SK-N-SH (cell line): ENCODE measurements at regions not wholly inside any gene's neighbourhood (a gene's known extent, or its start where the extent isn't known, plus 50 kb on each side); places are given as distances from the start of the nearest gene placed in this dataset.
A peak's percentile ranks its signal among the peaks of the same experiment; 100 is the strongest.

ENCODE experiments used
- CTCF ChIA-PET: fragments of 300-600, 350-600 bp; formaldehyde crosslinking; extraction: SDS; loops from one replicate; lab custom pipeline; 2021; lab: Yijun Ruan, JAX
- POLR2A ChIA-PET: fragments of 350-600 bp; sonication (Branson Sonifier 250); formaldehyde crosslinking; extraction: SDS; loops from one replicate; lab custom pipeline; 2020; ENCODE audit warnings: antibody characterized with exemption, inconsistent platforms; lab: Yijun Ruan, JAX
- DNase-seq: peaks from one replicate; pipeline ENCODE4 v3.0.0; 2012
- H2AFZ ChIP-seq: fragments of 200-600 bp; sonication (generic); 2 replicates; pipeline ENCODE4 v1.8.1; 2016; ENCODE audit warnings: antibody characterized with exemption, mild to moderate bottlenecking, low read depth
- H3F3A ChIP-seq: fragments of 200-600 bp; sonication (generic); replicated peaks from 2 replicates; pipeline ENCODE3; 2016; ENCODE audit warnings: antibody characterized with exemption, mild to moderate bottlenecking; ENCODE audit not compliant: insufficient read depth
- H3K27ac ChIP-seq, 2 experiments: fragments of 200-500 bp in 1 of 2; fragments of 200-600 bp in 1 of 2; sonication (Bioruptor generic) in 1 of 2; sonication (generic), shearing (Covaris generic) in 1 of 2; 2 replicates each; pipeline versions ENCODE4 v1.5.1 to v1.6.1; 2014 to 2016; ENCODE audit warnings: low read depth in 2 of 2, inconsistent platforms in 1 of 2, low read length in 1 of 2, mild to moderate bottlenecking in 1 of 2, mixed read lengths in 1 of 2
- H3K27me3 ChIP-seq: fragments of 200-600 bp; sonication (generic), shearing (Covaris generic); 2 replicates; pipeline ENCODE4 v1.6.1; 2016; ENCODE audit warnings: mixed run types; ENCODE audit not compliant: insufficient read depth
- H3K36me3 ChIP-seq, 2 experiments: fragments of 200-500 bp in 1 of 2; fragments of 200-600 bp in 1 of 2; sonication (Bioruptor generic) in 1 of 2; sonication (generic) in 1 of 2; replicated peaks in 1 of 2; 2 replicates each; pipeline versions ENCODE3 to v1.5.1; 2014 to 2016; ENCODE audit warnings: low read length in 1 of 2, mild to moderate bottlenecking in 1 of 2; ENCODE audit not compliant: insufficient read depth in 2 of 2, control insufficient read depth in 1 of 2
- H3K4me1 ChIP-seq, 2 experiments: fragments of 200-500 bp in 1 of 2; fragments of 200-600 bp in 1 of 2; sonication (Bioruptor generic) in 1 of 2; sonication (generic), shearing (Covaris generic) in 1 of 2; 2 replicates each; pipeline versions ENCODE4 v1.5.1 to v1.6.1; 2014 to 2016; ENCODE audit warnings: low read depth in 1 of 2, low read length in 1 of 2, mixed run types in 1 of 2; ENCODE audit not compliant: insufficient read depth in 2 of 2, control insufficient read depth in 1 of 2
- H3K4me2 ChIP-seq: fragments of 200-600 bp; sonication (generic), shearing (Covaris generic); 2 replicates; pipeline ENCODE4 v1.6.1; 2017; ENCODE audit warnings: mixed run types
- H3K4me3 ChIP-seq, 2 experiments: fragments of 200-500 bp in 1 of 2; fragments of 200-600 bp in 1 of 2; sonication (Bioruptor generic) in 1 of 2; sonication (generic), shearing (Covaris generic) in 1 of 2; 2 replicates each; pipeline versions ENCODE4 v1.5.1 to v1.8.1; 2014 to 2016; ENCODE audit warnings: low read depth in 2 of 2, inconsistent platforms in 1 of 2, low read length in 1 of 2, mild to moderate bottlenecking in 1 of 2, mixed read lengths in 1 of 2, moderate library complexity in 1 of 2
- H3K79me2 ChIP-seq: fragments of 200-600 bp; sonication (generic); 2 replicates; pipeline ENCODE4 v1.8.1; 2017; ENCODE audit warnings: mild to moderate bottlenecking; ENCODE audit not compliant: insufficient read depth
- H3K9ac ChIP-seq: fragments of 200-600 bp; sonication (generic); 2 replicates; pipeline ENCODE4 v1.6.1; 2017; ENCODE audit warnings: mixed run types
- H3K9me2 ChIP-seq: fragments of 200-600 bp; sonication (generic); 2 replicates; pipeline ENCODE4 v1.6.1; 2017; ENCODE audit warnings: mixed run types
- H3K9me3 ChIP-seq: fragments of 200-600 bp; sonication (generic); 2 replicates; pipeline ENCODE4 v1.6.1; 2017; ENCODE audit warnings: mixed run types, mild to moderate bottlenecking, moderate library complexity
- H4K20me1 ChIP-seq: fragments of 200-600 bp; sonication (generic); 2 replicates; pipeline ENCODE4 v1.6.1; 2017; ENCODE audit warnings: mild to moderate bottlenecking, mixed run types; ENCODE audit not compliant: insufficient read depth
- CHD2 ChIP-seq: fragments of 150-350 bp; IDR thresholded peaks from 2 replicates; pipeline ENCODE4 v1.6.1; 2018; ENCODE audit warnings: low read length; ENCODE audit not compliant: partially characterized antibody
- ELF1 ChIP-seq: IDR thresholded peaks from 2 replicates; pipeline ENCODE4 v1.4.0; 2012
- EP300 ChIP-seq, 2 experiments: IDR thresholded peaks; 2 replicates each; pipeline versions ENCODE4 v1.4.0 to v1.6.1; 2012; ENCODE audit warnings: borderline replicate concordance in 1 of 2, low read depth in 1 of 2, low read length in 1 of 2
- NRF1 ChIP-seq: IDR thresholded peaks from 2 replicates; pipeline ENCODE4 v1.6.1; 2012; ENCODE audit warnings: low read depth, mild to moderate bottlenecking, low read length
- RAD21 ChIP-seq: IDR thresholded peaks from 2 replicates; pipeline ENCODE4 v1.6.1; 2012; ENCODE audit warnings: mild to moderate bottlenecking, low read length
- RFX5 ChIP-seq: IDR thresholded peaks from 2 replicates; pipeline ENCODE4 v1.6.1; 2012; ENCODE audit warnings: mild to moderate bottlenecking, improper control_type of control experiment, low read length
- SIN3A ChIP-seq: IDR thresholded peaks from 2 replicates; pipeline ENCODE4 v1.6.1; 2012; ENCODE audit warnings: low read depth, mild to moderate bottlenecking, low read length, moderate library complexity, borderline replicate concordance
- TAF1 ChIP-seq: IDR thresholded peaks from 2 replicates; pipeline ENCODE4 v1.6.1; 2012; ENCODE audit warnings: low read depth, mild to moderate bottlenecking, low read length, moderate library complexity, borderline replicate concordance
- TCF12 ChIP-seq: IDR thresholded peaks from 2 replicates; pipeline ENCODE4 v1.4.0; 2012
- WGBS: methylation state at CpG from one replicate; pipeline ENCODE4 v1.1.6; 2017; ENCODE audit warnings: low lambda C conversion rate; 5-methylcytosine and 5-hydroxymethylcytosine counted together
- TF ChIP-seq, protein P1 (sequence below): IDR thresholded peaks from 2 replicates; pipeline ENCODE4 v1.6.1; 2012; ENCODE audit warnings: mild to moderate bottlenecking, low read depth, low read length, moderate library complexity
- TF ChIP-seq, protein P2 (sequence below): IDR thresholded peaks from 2 replicates; pipeline ENCODE4; 2012
- TF ChIP-seq, protein P3 (sequence below): fragments of 150-350 bp; IDR thresholded peaks from 2 replicates; pipeline ENCODE4 v1.6.1; 2016; ENCODE audit warnings: mild to moderate bottlenecking, low read depth, low read length
- TF ChIP-seq, protein P4 (sequence below): IDR thresholded peaks from 2 replicates; pipeline ENCODE4 v1.4.0; 2012; ENCODE audit warnings: low read depth
- TF ChIP-seq, protein P5 (sequence below): IDR thresholded peaks from 2 replicates; pipeline ENCODE4 v1.4.0; 2012; ENCODE audit warnings: low read depth, borderline replicate concordance

DNA sequence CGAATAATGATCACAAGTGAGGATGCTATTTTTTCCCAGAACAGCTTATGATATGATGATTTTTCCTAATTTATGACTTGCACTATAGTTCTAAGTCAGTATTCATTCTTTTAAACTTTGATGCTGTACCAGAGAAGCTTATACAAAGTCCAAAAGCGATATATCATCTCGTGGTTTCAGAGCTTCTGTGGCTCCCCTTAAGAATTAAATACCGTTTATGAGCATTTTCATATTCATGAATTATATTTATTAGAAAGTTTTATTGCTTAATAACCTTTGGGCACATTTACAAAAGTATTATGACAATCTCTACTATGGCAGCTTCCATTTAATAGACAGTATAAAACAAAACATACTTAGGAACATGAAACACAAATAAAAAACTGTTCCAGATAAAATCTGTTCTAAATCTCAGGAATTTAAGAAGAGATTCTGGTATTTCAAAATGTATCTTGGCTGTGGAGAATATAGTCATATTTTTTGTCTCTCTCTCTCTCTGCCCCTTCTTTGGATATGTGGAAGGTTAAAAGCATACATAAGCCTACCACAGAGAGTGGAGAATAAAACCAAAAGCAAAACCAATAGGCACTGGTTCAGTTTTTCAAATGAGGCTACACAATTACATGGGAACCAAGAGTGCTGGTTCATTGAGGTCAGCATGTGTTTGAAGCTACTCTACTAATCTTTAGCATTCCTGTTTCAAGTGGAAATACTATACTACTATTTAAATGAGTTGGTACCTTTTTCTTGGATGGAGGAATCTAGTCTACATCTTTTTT lies 884.5 kb upstream of the GJE1 start:
- ChIA-PET POLR2A (no interaction called here), CTCF (no interaction called here)
- Histone ChIP-seq H3K27ac (no peak overlapping the region; a peak in 1 of 4 replicates), H3K27me3 (no peaks in the 10 kb centered on the region), H3F3A (no peaks in the 10 kb centered on the region), H2AFZ (peak overlapping the region; percentile 74; the same call in 1 of the 2 replicates), H3K4me1 (no peaks in the 10 kb centered on the region; a peak in 1 of 4 replicates), H3K4me3 (no peak overlapping the region), H3K79me2 (no peaks in the 10 kb centered on the region), H4K20me1 (no peaks in the 10 kb centered on the region), H3K4me2 (no peak overlapping the region), H3K9ac (no peak overlapping the region), H3K36me3 (no peaks in the 10 kb centered on the region), H3K9me3 (no peaks in the 10 kb centered on the region), H3K9me2 (no peaks in the 10 kb centered on the region)
- TF ChIP-seq TAF1: no peak
- no peak for TF ChIP-seq TCF12
- TF ChIP-seq, protein P1, sequence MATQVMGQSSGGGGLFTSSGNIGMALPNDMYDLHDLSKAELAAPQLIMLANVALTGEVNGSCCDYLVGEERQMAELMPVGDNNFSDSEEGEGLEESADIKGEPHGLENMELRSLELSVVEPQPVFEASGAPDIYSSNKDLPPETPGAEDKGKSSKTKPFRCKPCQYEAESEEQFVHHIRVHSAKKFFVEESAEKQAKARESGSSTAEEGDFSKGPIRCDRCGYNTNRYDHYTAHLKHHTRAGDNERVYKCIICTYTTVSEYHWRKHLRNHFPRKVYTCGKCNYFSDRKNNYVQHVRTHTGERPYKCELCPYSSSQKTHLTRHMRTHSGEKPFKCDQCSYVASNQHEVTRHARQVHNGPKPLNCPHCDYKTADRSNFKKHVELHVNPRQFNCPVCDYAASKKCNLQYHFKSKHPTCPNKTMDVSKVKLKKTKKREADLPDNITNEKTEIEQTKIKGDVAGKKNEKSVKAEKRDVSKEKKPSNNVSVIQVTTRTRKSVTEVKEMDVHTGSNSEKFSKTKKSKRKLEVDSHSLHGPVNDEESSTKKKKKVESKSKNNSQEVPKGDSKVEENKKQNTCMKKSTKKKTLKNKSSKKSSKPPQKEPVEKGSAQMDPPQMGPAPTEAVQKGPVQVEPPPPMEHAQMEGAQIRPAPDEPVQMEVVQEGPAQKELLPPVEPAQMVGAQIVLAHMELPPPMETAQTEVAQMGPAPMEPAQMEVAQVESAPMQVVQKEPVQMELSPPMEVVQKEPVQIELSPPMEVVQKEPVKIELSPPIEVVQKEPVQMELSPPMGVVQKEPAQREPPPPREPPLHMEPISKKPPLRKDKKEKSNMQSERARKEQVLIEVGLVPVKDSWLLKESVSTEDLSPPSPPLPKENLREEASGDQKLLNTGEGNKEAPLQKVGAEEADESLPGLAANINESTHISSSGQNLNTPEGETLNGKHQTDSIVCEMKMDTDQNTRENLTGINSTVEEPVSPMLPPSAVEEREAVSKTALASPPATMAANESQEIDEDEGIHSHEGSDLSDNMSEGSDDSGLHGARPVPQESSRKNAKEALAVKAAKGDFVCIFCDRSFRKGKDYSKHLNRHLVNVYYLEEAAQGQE: no peak
- no peak for TF ChIP-seq ELF1
- TF ChIP-seq, protein P2, sequence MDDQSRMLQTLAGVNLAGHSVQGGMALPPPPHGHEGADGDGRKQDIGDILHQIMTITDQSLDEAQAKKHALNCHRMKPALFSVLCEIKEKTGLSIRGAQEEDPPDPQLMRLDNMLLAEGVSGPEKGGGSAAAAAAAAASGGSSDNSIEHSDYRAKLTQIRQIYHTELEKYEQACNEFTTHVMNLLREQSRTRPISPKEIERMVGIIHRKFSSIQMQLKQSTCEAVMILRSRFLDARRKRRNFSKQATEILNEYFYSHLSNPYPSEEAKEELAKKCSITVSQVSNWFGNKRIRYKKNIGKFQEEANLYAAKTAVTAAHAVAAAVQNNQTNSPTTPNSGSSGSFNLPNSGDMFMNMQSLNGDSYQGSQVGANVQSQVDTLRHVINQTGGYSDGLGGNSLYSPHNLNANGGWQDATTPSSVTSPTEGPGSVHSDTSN: no peak
- TF ChIP-seq EP300 (IDR thresholded peaks at IDR 0.05; ENCODE audit: borderline replicate concordance in 1 of 2, low read depth in 1 of 2, low read length in 1 of 2): no peak
- TF ChIP-seq, protein P3, sequence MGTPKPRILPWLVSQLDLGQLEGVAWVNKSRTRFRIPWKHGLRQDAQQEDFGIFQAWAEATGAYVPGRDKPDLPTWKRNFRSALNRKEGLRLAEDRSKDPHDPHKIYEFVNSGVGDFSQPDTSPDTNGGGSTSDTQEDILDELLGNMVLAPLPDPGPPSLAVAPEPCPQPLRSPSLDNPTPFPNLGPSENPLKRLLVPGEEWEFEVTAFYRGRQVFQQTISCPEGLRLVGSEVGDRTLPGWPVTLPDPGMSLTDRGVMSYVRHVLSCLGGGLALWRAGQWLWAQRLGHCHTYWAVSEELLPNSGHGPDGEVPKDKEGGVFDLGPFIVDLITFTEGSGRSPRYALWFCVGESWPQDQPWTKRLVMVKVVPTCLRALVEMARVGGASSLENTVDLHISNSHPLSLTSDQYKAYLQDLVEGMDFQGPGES: no peak
- TF ChIP-seq, protein P4, sequence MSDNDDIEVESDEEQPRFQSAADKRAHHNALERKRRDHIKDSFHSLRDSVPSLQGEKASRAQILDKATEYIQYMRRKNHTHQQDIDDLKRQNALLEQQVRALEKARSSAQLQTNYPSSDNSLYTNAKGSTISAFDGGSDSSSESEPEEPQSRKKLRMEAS: no peak
- TF ChIP-seq RFX5: no peak
- TF ChIP-seq, protein P5, sequence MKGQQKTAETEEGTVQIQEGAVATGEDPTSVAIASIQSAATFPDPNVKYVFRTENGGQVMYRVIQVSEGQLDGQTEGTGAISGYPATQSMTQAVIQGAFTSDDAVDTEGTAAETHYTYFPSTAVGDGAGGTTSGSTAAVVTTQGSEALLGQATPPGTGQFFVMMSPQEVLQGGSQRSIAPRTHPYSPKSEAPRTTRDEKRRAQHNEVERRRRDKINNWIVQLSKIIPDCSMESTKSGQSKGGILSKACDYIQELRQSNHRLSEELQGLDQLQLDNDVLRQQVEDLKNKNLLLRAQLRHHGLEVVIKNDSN: no peak
- TF ChIP-seq SIN3A: no peak
- no peak for TF ChIP-seq RAD21
- no peak for TF ChIP-seq CHD2
- TF ChIP-seq NRF1: no peak
- no peak for DNase-seq
- WGBS: 14% methylated on average over 4 of the region's 4 CpGs
